ENCODE measurements at regions not wholly inside any gene's neighbourhood (a gene's known extent, or its start where the extent isn't known, plus 50 kb on each side); places are given as distances from the start of the nearest gene placed in this dataset.

DNA sequence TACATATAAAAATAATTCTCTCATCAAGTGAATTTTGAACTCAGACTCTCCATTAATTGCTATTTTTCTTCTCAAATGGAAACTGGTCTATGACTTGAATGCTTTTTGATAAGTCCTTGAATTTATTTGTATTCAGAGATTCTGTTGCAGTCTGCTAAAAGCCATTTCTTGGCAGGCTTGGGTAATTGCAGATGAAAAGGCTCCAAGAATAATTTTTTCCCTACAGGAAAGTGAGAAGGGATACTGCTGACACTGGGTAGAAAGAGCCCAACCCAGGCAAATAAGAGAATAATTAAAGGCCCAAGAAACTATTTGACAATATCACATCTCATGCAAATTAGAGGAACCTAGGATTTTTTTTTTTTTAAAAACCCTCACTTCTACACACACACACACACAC is 246.5 kb upstream of the DDI1 start:
- Histone ChIP-seq H3K9me3 (ENCODE audit: control insufficient read depth, insufficient read depth, low read depth, low read length) (no peaks in the 10 kb centered on the region), H3K36me3 (ENCODE audit: control insufficient read depth in 2 of 2, insufficient read depth in 1 of 2, low read length in 2 of 2) (no peaks in the 10 kb centered on the region), H3K4me1 (ENCODE audit: control insufficient read depth, insufficient read depth, low read length) (no peaks in the 10 kb centered on the region), H3K27ac (ENCODE audit: extremely low read depth, low read depth, low read length) (no peak overlapping the region), H3K4me3 (ENCODE audit: low read depth, low read length) (no peak overlapping the region)
- TF ChIP-seq ZFP41 (tag by site-specific recombination; IDR thresholded peaks at IDR 0.05; ENCODE audit: borderline replicate concordance) = no peak
- no peak for TF ChIP-seq RBAK (tag by site-specific recombination; IDR thresholded peaks at IDR 0.05)
- TF ChIP-seq KLF8 (tag by site-specific recombination; IDR thresholded peaks at IDR 0.05) = no peak
- TF ChIP-seq SCRT2 (tag by site-specific recombination; IDR thresholded peaks at IDR 0.05) = no peak
- TF ChIP-seq, protein P1, sequence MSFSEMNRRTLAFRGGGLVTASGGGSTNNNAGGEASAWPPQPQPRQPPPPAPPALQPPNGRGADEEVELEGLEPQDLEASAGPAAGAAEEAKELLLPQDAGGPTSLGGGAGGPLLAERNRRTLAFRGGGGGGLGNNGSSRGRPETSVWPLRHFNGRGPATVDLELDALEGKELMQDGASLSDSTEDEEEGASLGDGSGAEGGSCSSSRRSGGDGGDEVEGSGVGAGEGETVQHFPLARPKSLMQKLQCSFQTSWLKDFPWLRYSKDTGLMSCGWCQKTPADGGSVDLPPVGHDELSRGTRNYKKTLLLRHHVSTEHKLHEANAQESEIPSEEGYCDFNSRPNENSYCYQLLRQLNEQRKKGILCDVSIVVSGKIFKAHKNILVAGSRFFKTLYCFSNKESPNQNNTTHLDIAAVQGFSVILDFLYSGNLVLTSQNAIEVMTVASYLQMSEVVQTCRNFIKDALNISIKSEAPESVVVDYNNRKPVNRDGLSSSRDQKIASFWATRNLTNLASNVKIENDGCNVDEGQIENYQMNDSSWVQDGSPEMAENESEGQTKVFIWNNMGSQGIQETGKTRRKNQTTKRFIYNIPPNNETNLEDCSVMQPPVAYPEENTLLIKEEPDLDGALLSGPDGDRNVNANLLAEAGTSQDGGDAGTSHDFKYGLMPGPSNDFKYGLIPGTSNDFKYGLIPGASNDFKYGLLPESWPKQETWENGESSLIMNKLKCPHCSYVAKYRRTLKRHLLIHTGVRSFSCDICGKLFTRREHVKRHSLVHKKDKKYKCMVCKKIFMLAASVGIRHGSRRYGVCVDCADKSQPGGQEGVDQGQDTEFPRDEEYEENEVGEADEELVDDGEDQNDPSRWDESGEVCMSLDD (tag by site-specific recombination; IDR thresholded peaks at IDR 0.05) = no peak
- no peak for TF ChIP-seq ZNF354C (tag by site-specific recombination; IDR thresholded peaks at IDR 0.05; ENCODE audit: borderline replicate concordance, low read depth)
- TF ChIP-seq ZNF121 (tag by site-specific recombination; IDR thresholded peaks at IDR 0.05) = no peak
- POLR2A ChIA-PET = no interaction called here
- CTCF ChIA-PET = no interaction called here

DNA sequence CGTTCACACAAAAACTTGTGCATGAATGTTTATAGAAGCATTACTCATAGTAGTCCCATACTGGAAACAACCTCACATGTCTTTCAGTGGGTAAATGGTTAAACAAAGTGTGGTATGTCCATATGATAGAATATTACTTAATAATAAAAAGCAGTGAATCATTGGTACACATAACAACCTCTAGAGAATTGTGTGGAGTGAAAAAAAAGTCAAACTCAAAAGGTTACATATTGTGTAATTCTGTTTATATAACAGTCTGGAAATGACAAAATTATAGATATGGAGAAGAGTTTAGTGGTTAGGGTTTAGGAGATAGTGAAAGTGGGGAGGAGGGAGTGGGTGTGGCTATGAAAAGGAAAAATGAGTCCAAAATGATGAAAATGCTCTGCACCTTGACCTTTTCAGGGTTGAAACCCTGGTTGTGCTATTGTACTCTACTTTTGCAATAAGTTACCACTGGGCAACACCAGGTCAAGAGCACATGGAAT is 243.4 kb upstream of the DDI1 start:
- H3K4me1 ChIP-seq (ENCODE audit: control insufficient read depth, insufficient read depth, low read length) = no peaks in the 10 kb centered on the region
- no peak overlapping the region for H3K4me3 ChIP-seq (ENCODE audit: low read depth, low read length)
- no peaks in the 10 kb centered on the region for H3K9me3 ChIP-seq (ENCODE audit: control insufficient read depth, insufficient read depth, low read depth, low read length)
- H3K36me3 ChIP-seq (ENCODE audit: control insufficient read depth in 2 of 2, insufficient read depth in 1 of 2, low read length in 2 of 2) = no peaks in the 10 kb centered on the region
- POLR2A ChIA-PET = no interaction called here
- CTCF ChIA-PET = no interaction called here
- H3K27ac ChIP-seq (ENCODE audit: extremely low read depth, low read depth, low read length) = no peak overlapping the region
- TF ChIP-seq ZNF776 (tag by site-specific recombination; IDR thresholded peaks at IDR 0.05; ENCODE audit: borderline replicate concordance) (no peak), ZSCAN30 (tag by site-specific recombination; IDR thresholded peaks at IDR 0.05) (no peak), ZNF169 (tag by site-specific recombination; IDR thresholded peaks at IDR 0.05) (no peak), TRIM28 (IDR thresholded peaks at IDR 0.05; ENCODE audit: borderline replicate concordance, low read length) (no peak), ZNF221 (tag by site-specific recombination; IDR thresholded peaks at IDR 0.05; ENCODE audit: borderline replicate concordance) (no peak), ZBTB21 (tag by site-specific recombination; IDR thresholded peaks at IDR 0.05) (no peak), ZNF596 (tag by site-specific recombination; IDR thresholded peaks at IDR 0.05) (no peak), GLIS1 (tag by site-specific recombination; IDR thresholded peaks at IDR 0.05) (no peak), ZNF24 (tag by site-specific recombination; IDR thresholded peaks at IDR 0.05) (no peak), ZNF768 (tag by site-specific recombination; IDR thresholded peaks at IDR 0.05) (no peak), ZNF157 (tag by site-specific recombination; IDR thresholded peaks at IDR 0.05) (no peak), ZFHX2 (tag by site-specific recombination; conservative IDR thresholded peaks at IDR 0.05) (no peak), SP7 (tag by site-specific recombination; IDR thresholded peaks at IDR 0.05) (no peak), ZNF791 (tag by site-specific recombination; IDR thresholded peaks at IDR 0.05) (no peak), YY2 (tag by site-specific recombination; IDR thresholded peaks at IDR 0.05) (no peak), ZNF311 (tag by site-specific recombination; IDR thresholded peaks at IDR 0.05; ENCODE audit: borderline replicate concordance) (no peak), SP2 (tag by site-specific recombination; IDR thresholded peaks at IDR 0.05) (no peak), ZNF48 (tag by site-specific recombination; IDR thresholded peaks at IDR 0.05) (no peak), ZNF16 (tag by site-specific recombination; IDR thresholded peaks at IDR 0.05; ENCODE audit: low read depth) (no peak)

Measured in HEK293 (cell line).